ENCODE measurements at regions not wholly inside any gene's neighbourhood (a gene's known extent, or its start where the extent isn't known, plus 50 kb on each side); places are given as distances from the start of the nearest gene placed in this dataset.

DNA sequence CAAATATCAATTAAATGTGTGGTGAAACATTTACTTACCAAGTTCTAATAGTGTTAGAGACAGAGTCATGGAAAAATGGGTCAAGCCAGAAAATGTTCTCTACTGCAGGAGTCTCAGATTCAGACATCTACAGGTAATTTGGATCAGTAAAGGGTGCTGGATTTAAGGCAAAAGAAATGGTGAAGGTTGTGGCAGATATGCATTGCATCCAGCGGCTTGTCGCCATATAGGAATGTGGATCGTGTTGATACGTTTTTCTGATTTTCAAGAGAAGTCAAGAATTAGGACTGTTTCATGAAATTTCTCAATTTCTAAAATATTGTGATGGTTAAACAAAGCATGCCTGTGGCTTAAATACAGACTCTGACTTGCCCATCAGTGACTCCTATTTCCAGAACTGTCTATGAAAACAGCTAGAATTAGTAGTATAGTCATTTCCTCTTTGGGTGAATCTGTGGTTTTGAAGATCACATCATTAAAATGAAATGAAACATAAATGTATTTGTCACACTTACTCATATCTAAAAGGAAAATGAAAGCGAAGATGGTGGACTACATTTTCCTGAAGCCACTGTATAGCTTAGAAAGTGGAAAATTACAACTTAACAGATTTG, 110.1 kb upstream of the VEGFC start:
- DNase-seq (ENCODE audit: low spot score) = no peak

GRCh38 chr4:176906709-176907108, 114.0 kb upstream of the VEGFC start:
- DNase-seq (ENCODE audit: low spot score) = no peak

DNA sequence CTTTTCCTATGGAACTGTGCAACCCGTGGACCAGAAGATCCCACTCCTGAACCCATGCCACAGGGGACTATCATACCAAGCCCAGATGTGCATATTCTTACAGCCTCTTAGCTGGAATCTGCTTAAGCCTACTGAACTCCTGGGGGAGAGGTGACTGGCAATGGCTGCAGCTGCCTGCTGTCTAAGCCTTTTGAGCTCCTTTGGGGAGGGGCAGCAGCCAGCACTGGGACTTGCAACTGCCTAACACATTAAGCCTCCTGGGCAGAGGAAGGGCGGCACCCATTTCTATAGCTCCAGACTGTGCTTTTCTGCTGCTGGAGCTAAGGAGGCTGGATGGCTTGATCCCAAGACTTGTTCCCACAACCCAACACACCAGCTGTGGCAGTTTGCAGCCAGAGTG, 117.9 kb upstream of the VEGFC start:
- DNase-seq (ENCODE audit: low spot score) = no peak

DNA sequence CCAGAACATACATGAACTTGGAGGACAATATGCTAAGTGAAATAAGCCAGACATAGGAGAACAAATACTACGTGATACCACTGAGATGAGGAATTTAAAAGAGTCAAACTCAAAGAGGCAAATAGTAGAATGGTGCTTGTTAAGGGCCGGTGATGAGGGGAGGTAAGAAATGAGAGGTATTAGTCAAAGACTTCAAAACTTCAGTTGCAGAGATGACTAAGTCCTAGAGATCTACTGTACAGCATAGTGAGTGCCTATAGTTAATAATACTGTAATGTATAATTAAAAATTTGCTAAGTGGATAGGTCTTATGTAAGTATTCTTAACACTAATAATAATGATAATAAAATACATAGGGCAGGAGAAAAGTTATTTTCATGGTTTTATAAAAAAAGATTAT, 126.9 kb upstream of the VEGFC start:
- DNase-seq (ENCODE audit: low spot score) = no peak

- DNase-seq (ENCODE audit: low spot score) = no peak
Measured at GRCh38 chr4:176920694-176921093, 128.0 kb upstream of the VEGFC start.

DNA sequence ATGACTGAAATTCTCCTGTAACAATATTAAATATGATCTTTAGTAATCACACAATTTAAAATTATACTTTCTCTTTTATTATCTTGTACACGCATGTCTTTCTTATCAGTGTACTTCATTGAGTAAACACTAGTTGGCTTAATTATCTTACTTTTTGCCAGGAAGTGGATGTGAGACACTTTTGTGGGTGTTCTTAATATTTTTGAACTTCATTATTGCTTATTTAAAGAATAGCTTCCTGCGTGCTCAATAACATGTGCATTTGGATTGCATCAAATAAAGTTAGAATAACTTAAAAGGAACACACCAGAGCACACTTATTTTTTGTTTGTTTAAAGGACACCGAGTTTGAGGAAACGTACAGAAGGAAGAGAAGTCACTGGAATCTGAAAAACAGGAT, 128.5 kb upstream of the VEGFC start:
- no peak for DNase-seq (ENCODE audit: low spot score)

GRCh38 chr4:176924238-176924637, 131.5 kb upstream of the VEGFC start:
- DNase-seq (ENCODE audit: low spot score) = no peak

- DNase-seq (ENCODE audit: low spot score) = no peak
Measured at GRCh38 chr4:176925962-176926361, 133.2 kb upstream of the VEGFC start.

GRCh38 chr4:176927117-176927516, 134.4 kb upstream of the VEGFC start:
- DNase-seq (ENCODE audit: low spot score) = no peak

- DNase-seq (ENCODE audit: low spot score) = no peak
Measured at GRCh38 chr4:176927664-176928063, 134.9 kb upstream of the VEGFC start.

DNA sequence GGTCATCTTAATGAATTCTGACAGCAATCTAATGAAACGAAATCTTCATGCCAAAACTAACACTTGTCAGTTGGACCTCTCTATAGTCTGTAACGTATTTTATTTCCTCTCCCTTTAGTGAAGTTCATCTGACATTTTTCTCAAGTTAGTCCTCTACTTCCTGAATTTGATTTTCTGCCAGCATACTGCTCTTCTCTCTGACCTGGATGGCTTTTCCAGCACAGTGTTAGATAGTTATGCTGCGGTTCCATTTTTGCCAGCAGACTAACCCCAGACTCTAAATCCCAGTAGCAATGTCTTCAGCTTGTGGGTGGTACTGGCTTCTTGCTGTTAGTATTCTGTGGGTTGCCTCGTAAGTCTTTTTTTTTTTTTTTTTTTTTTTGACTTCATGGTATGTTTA, 146.7 kb upstream of the VEGFC start:
- no peak for DNase-seq (ENCODE audit: low spot score)

DNA sequence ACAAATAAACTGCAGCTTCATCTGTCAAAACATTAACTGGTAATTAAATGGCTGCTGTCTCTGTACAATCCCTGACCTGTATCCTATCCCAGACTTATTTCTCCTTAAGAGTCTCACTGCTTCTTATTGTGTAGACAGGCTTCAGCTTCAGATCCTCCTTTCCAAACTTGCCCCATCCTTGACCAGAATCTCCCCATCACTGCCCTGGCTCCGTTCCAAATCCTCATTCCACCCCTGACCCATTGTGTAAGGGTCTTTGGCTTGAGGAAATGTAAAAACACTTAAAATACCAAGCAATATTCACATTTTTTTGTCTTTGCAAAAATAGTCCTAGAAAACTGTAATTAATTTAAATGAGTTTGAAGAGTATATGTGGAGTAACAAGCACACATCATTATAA, 152.6 kb upstream of the VEGFC start:
- DNase-seq (ENCODE audit: low spot score) = no peak

- DNase-seq (ENCODE audit: low spot score) = no peak
Measured at GRCh38 chr4:176949029-176949428, 156.3 kb upstream of the VEGFC start.

GRCh38 chr4:176953021-176953420, 160.3 kb upstream of the VEGFC start:
- DNase-seq (ENCODE audit: low spot score) = no peak

DNA sequence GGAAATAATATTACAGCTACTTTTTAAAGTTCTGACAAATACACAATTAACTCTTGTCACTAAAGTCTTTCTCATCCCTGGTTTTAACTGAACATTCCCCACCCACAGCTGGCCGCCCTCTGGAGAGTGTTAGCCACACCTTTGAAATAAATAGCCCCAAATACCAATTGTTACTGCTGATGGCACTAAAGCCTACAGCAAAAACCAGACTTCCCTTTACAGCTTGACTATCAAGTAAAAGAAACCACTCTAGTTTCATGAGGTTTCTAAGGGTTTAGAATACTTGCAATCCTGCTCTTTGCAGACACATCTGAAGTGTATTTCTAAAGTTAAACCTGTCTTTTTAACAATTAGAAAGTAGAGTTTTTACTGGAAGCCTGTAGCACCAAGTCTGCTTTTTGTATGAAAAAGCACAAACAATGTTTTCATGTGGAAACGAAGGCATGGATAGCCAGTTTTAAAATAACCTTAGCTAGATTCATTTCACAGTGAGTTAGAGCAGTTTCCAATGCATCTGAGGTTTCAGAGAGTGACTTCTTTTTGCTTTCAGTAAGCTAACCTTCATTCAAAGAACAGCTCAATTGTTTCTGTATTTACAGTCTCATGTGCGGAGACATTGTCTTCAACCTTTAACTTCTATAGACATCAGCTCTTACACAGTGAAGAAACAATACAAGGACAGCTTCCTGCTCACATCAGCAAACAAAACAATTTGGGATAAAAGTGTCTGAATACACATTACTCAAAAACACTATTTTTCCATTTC, 164.8 kb upstream of the VEGFC start:
- no peak for DNase-seq (ENCODE audit: low spot score)

- DNase-seq (ENCODE audit: low spot score) = no peak
Measured at GRCh38 chr4:176959980-176960379, 167.3 kb upstream of the VEGFC start.

- DNase-seq (ENCODE audit: low spot score) = no peak
Measured at GRCh38 chr4:176963121-176963520, 170.4 kb upstream of the VEGFC start.

DNA sequence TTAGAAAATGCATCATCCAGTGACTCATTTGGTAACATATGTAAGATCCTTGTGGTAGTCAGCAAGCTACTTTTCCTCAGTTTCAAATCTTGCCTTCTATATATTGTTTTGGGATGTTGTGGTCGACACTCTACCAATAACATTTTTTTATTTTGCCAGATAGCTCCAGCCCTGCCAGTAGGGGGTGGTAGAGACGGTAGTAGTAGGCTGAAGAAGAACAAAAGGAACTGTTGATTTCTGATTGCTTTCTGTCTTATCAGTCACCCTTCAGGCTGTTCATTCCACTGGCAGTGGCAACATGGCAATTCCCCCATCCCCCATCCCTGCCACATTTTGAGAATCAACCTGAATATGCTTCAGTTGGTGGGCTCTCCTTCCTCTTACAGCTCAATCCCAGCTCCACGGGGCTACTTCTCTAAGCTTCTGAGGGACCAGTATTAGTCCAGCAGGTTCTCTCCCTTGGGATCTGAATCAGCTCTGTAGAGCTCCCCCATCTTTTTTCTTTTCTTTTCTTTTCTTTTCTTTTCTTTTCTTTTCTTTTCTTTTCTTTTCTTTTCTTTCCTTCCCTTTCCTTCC, 171.5 kb upstream of the VEGFC start:
- DNase-seq (ENCODE audit: low spot score) = no peak

DNA sequence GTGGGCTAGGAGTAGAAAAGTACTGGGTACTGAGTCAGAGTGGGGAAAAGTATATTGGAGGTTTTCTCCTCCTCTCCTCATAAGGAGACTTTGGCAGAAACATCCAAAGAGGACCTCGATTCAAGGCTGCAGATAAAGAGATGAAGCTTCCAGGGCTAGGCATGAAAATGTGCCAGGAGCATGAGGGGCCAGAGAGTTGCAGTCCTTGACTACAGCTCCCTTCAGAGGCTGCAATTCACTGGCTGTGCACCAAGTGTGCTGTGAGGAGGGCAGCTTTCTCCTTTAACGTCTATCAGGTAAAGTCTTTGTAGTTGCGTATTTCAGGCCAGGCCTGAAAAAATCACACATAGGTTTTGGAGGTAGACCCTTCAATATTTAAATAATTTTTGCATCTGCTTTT, 174.9 kb upstream of the VEGFC start:
- no peak for DNase-seq (ENCODE audit: low spot score)

GRCh38 chr4:176968094-176968493, 175.4 kb upstream of the VEGFC start:
- DNase-seq (ENCODE audit: low spot score) = no peak

DNA sequence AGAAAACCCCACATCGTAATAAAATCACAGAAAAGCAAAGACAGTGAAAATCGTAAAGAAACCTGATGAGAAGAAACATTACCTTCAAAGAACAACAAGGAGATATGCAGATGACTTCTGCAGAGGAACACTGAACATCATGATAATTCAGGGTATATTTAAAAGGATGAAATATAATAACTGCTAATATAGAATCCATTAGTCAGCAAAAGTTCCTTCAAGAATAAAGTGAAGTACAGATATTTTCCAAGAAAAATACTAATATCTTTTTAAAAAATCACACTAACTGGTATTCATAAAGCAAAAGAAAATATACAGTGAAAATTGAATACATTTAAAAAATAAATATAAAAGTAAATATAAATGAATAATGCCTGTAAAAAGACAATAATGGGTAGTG, 176.3 kb upstream of the VEGFC start:
- no peak for DNase-seq (ENCODE audit: low spot score)

GRCh38 chr4:176970853-176971252, 178.1 kb upstream of the VEGFC start:
- DNase-seq (ENCODE audit: low spot score) = no peak

DNA sequence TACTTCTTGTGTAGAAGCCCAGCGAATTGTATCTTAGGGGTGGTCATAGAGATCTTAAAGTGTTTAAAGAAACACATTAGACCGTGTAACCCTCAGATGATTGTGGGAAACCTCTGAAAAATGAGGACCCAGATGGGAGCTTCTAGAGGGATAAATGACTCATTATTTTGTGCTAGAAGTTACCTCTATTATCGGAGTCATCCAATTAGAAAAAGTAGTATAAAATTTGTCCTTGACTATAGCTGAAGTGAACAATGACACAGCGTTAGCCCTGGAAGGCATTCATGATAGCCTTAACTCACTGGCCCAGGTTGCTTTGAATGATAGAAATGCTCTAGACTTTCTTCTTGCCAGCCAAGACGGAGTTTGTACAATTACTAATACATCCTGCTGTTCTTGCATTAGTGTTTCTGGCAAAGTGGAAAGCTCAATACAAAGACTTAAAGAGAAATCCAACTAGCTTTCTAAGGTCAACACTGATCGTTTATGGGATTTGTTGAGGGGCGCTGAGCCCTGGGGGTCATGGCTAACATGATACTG, 178.9 kb upstream of the VEGFC start:
- no peak for DNase-seq (ENCODE audit: low spot score)

Measured in pons (tissue), 1 donor.